HCT116 (cell line): ENCODE measurements at regions not wholly inside any gene's neighbourhood (a gene's known extent, or its start where the extent isn't known, plus 50 kb on each side); places are given as distances from the start of the nearest gene placed in this dataset.

ENCODE experiments used
- ATAC-seq: fragments of 200-7000 bp; cut with Tn5 transposase; 2 replicates; pipeline ENCODE4 v1.9.1; 2020; ENCODE audit warnings: mild to moderate bottlenecking, moderate library complexity
- BruUV-seq: library from RNA; stranded (reverse); fragments of 400-500 nt; replicated peaks from 2 replicates; lab custom pipeline; 2021; lab: Mats Ljungman, UMichigan
- CTCF ChIA-PET: fragments of 300-600 bp; sonication (Branson Sonifier 250); formaldehyde crosslinking; loops from one replicate; lab custom pipeline; 2021; ENCODE audit warnings: antibody characterized with exemption; lab: Charles Lee
- POLR2A ChIA-PET: fragments of 300-600, 350-600 bp; sonication (Branson Sonifier 250); formaldehyde crosslinking; loops from one replicate; lab custom pipeline; 2021; ENCODE audit warnings: antibody characterized with exemption; lab: Charles Lee
- RAD21 ChIA-PET, 2 experiments: fragments of 300-600 bp; sonication (Branson Sonifier 250); formaldehyde crosslinking; loops; one replicate each; lab custom pipeline; 2023; ENCODE audit warnings: low total read pairs in 2 of 2; ENCODE audit not compliant: uncharacterized antibody in 2 of 2, unreplicated experiment in 2 of 2, low non-redundant PET in 1 of 2; lab: Charles Lee
- DNase-seq: peaks from one replicate; pipeline ENCODE4 v3.0.0-alpha.2; 2010; ENCODE audit warnings: low read depth, low spot score
- H2AFZ ChIP-seq: fragments of 200-600 bp; shearing (Covaris generic), sonication (generic); 2 replicates; pipeline ENCODE4 v1.6.1; 2017; ENCODE audit warnings: low read depth, mixed run types, mixed read lengths, antibody characterized with exemption, low read length; ENCODE audit not compliant: poor library complexity, severe bottlenecking
- H3K27ac ChIP-seq: 2 replicates; pipeline ENCODE4 v1.5.1; 2012; ENCODE audit warnings: low read depth, low read length
- H3K27me3 ChIP-seq: fragments of 200-600 bp; sonication (generic); 2 replicates; pipeline ENCODE4 v1.6.1; 2016; ENCODE audit warnings: mixed run types, low read length, mixed read lengths; ENCODE audit not compliant: insufficient read depth
- H3K36me3 ChIP-seq, 2 experiments: fragments of 200-500 bp in 1 of 2; fragments of 200-600 bp in 1 of 2; sonication (Bioruptor generic) in 1 of 2; sonication (generic) in 1 of 2; 2 replicates each; pipeline versions ENCODE4 v1.5.1 to v1.6.1; 2014 to 2016; ENCODE audit warnings: low read length in 2 of 2, inconsistent platforms in 1 of 2, mixed read lengths in 1 of 2, mixed run types in 1 of 2; ENCODE audit not compliant: insufficient read depth in 2 of 2, control insufficient read depth in 1 of 2
- H3K4me1 ChIP-seq, 2 experiments: fragments of 200-600 bp in 1 of 2; sonication (generic) in 1 of 2; 2 replicates each; pipeline versions ENCODE4 v1.5.1 to v1.6.1; 2012 to 2017; ENCODE audit warnings: low read length in 2 of 2, inconsistent platforms in 1 of 2, mild to moderate bottlenecking in 1 of 2, mixed read lengths in 1 of 2, mixed run types in 1 of 2, moderate library complexity in 1 of 2; ENCODE audit not compliant: insufficient read depth in 2 of 2, control insufficient read depth in 1 of 2
- H3K4me2 ChIP-seq: fragments of 200-600 bp; sonication (generic); 2 replicates; pipeline ENCODE4 v1.6.1; 2017; ENCODE audit warnings: mixed run types, low read length, mixed read lengths
- H3K4me3 ChIP-seq, 2 experiments: fragments of 200-600 bp in 1 of 2; sonication (generic) in 1 of 2; replicated peaks in 1 of 2; 2 replicates each; pipeline ENCODE4 v1.5.1; 2011 to 2016; ENCODE audit warnings: low read length in 2 of 2, control low read depth in 1 of 2, low read depth in 1 of 2, mild to moderate bottlenecking in 1 of 2, mixed read lengths in 1 of 2, mixed run types in 1 of 2
- H3K79me2 ChIP-seq: fragments of 200-600 bp; sonication (generic); 2 replicates; pipeline ENCODE4 v1.6.1; 2017; ENCODE audit warnings: mild to moderate bottlenecking, mixed run types, low read length, moderate library complexity, mixed read lengths; ENCODE audit not compliant: insufficient read depth
- H3K9ac ChIP-seq: fragments of 200-600 bp; sonication (generic); 2 replicates; pipeline ENCODE4 v1.6.1; 2016; ENCODE audit warnings: low read length, mixed read lengths
- H3K9me2 ChIP-seq: fragments of 200-600 bp; sonication (generic), shearing (Covaris generic); 2 replicates; pipeline ENCODE4 v1.6.1; 2017; ENCODE audit warnings: mixed run types, mild to moderate bottlenecking, moderate library complexity; ENCODE audit not compliant: insufficient read depth
- H3K9me3 ChIP-seq, 2 experiments: fragments of 200-500 bp in 1 of 2; fragments of 200-600 bp in 1 of 2; sonication (Bioruptor generic) in 1 of 2; sonication (generic) in 1 of 2; 2 replicates each; pipeline ENCODE4 v1.6.1; 2014 to 2017; ENCODE audit warnings: low read length in 2 of 2, mixed read lengths in 2 of 2, inconsistent platforms in 1 of 2, low read depth in 1 of 2, mild to moderate bottlenecking in 1 of 2, mixed run types in 1 of 2, moderate library complexity in 1 of 2; ENCODE audit not compliant: control insufficient read depth in 1 of 2, insufficient read depth in 1 of 2
- H4K20me1 ChIP-seq: fragments of 200-600 bp; sonication (generic), shearing (Covaris generic); 2 replicates; pipeline ENCODE4 v1.6.1; 2017; ENCODE audit warnings: mixed run types, mild to moderate bottlenecking, moderate library complexity; ENCODE audit not compliant: insufficient read depth
- CEBPB ChIP-seq: IDR thresholded peaks from 2 replicates; pipeline ENCODE4 v1.6.1; 2012; ENCODE audit warnings: low read depth
- EZH2 ChIP-seq: fragments of 200-600 bp; sonication (generic); IDR thresholded peaks from 2 replicates; pipeline ENCODE4 v1.6.1; 2017; ENCODE audit warnings: antibody characterized with exemption, mixed run types
- POLR2AphosphoS5 ChIP-seq: IDR thresholded peaks from 2 replicates; pipeline ENCODE4 v1.6.1; 2011; ENCODE audit warnings: mild to moderate bottlenecking, low read depth, low read length, moderate library complexity
- SP1 ChIP-seq: IDR thresholded peaks from 2 replicates; pipeline ENCODE4 v1.6.1; 2012; ENCODE audit warnings: low read depth
- TCF7L2 ChIP-seq: IDR thresholded peaks from 2 replicates; pipeline ENCODE4 v1.7.0; 2011; ENCODE audit warnings: borderline replicate concordance, inconsistent platforms; ENCODE audit not compliant: insufficient read depth, insufficient read length; ENCODE audit errors: extremely low read depth
- intact Hi-C: fragments of 100-400 bp; cut with micrococcal nuclease; formaldehyde crosslinking; loops from 2 replicates; pipeline ENCODE4 v1.10.0; 2022

GRCh38 chr4:14096396-14096965 is 469.0 kb upstream of the BOD1L1 start:
- no peak for ATAC-seq
- H3K9me2 ChIP-seq, result no peaks in the 10 kb centered on the region
- TF ChIP-seq SP1, result no peak
- TF ChIP-seq CEBPB, result no peak
- TF ChIP-seq TCF7L2, result no peak
- no peak for TF ChIP-seq POLR2AphosphoS5
- peaks cover 0 to 23% of the 10 kb centered on the region in 2 experiments; a peak in 1 of 4 replicates for H3K9me3 ChIP-seq
- no peaks in the 10 kb centered on the region for H3K4me1 ChIP-seq
- H2AFZ ChIP-seq, result no peak overlapping the region
- no peak for DNase-seq
- no TSS peak for BruUV-seq
- intact Hi-C loops, result no loop called here
- no peak overlapping the region for H3K4me2 ChIP-seq
- ChIA-PET RAD21 (no interaction called here), POLR2A (no interaction called here), CTCF (no interaction called here)
- no peaks in the 10 kb centered on the region for H3K36me3 ChIP-seq
- H3K27me3 ChIP-seq, result no peaks in the 10 kb centered on the region
- no peaks in the 10 kb centered on the region for H3K79me2 ChIP-seq
- no peaks in the 10 kb centered on the region for H4K20me1 ChIP-seq
- no peak overlapping the region for H3K4me3 ChIP-seq
- no peak overlapping the region for H3K27ac ChIP-seq
- H3K9ac ChIP-seq, result no peak overlapping the region

GRCh38 chr4:14100349-14100748 is 472.8 kb upstream of the BOD1L1 start:
- Histone ChIP-seq H3K27ac (no peak overlapping the region), H3K4me3 (no peak overlapping the region), H3K4me2 (no peak overlapping the region), H3K9me3 (peaks cover 0 to 16% of the 10 kb centered on the region in 2 experiments; a peak in 2 of 4 replicates), H4K20me1 (no peaks in the 10 kb centered on the region), H3K36me3 (no peaks in the 10 kb centered on the region), H3K27me3 (no peaks in the 10 kb centered on the region), H3K4me1 (no peaks in the 10 kb centered on the region), H3K9ac (no peak overlapping the region), H3K9me2 (no peaks in the 10 kb centered on the region), H2AFZ (no peak overlapping the region), H3K79me2 (no peaks in the 10 kb centered on the region)
- ATAC-seq (no peak), DNase-seq (no peak)
- ChIA-PET RAD21 (no interaction called here), POLR2A (no interaction called here), CTCF (no interaction called here)
- TF ChIP-seq EZH2, result no peak
- intact Hi-C loops, result no loop called here
- BruUV-seq, result no TSS peak
